ENCODE measurements at regions not wholly inside any gene's neighbourhood (a gene's known extent, or its start where the extent isn't known, plus 50 kb on each side); places are given as distances from the start of the nearest gene placed in this dataset.

DNA sequence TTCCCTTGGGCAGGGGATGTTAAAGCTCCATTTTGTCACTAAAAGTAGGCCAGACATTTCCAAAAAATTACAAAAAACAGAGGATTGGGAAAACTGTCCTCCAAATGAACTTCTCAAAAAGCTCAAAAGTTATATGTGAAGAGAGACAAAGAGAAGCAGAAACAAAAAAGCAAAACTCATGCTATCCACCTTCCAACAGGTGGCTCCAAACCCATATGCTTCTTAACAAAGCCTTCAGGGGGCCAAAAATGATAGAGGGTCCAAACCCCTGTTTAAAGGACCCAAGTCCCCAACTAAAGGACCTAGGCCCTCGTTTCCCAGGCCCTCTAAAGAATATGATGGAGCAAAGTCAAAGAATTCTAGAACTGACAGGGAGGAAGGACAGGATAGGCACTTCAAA is 146.7 kb downstream of the AASDHPPT start:
- DNase-seq (ENCODE audit: extremely low spot score in 2 of 2): no peak
- TF ChIP-seq POLR2A (IDR thresholded peaks at IDR 0.05): no peak
- TF ChIP-seq, protein P1, sequence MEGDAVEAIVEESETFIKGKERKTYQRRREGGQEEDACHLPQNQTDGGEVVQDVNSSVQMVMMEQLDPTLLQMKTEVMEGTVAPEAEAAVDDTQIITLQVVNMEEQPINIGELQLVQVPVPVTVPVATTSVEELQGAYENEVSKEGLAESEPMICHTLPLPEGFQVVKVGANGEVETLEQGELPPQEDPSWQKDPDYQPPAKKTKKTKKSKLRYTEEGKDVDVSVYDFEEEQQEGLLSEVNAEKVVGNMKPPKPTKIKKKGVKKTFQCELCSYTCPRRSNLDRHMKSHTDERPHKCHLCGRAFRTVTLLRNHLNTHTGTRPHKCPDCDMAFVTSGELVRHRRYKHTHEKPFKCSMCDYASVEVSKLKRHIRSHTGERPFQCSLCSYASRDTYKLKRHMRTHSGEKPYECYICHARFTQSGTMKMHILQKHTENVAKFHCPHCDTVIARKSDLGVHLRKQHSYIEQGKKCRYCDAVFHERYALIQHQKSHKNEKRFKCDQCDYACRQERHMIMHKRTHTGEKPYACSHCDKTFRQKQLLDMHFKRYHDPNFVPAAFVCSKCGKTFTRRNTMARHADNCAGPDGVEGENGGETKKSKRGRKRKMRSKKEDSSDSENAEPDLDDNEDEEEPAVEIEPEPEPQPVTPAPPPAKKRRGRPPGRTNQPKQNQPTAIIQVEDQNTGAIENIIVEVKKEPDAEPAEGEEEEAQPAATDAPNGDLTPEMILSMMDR (IDR thresholded peaks at IDR 0.05): no peak
- no peak for TF ChIP-seq POLR2AphosphoS5 (IDR thresholded peaks at IDR 0.05; ENCODE audit: insufficient read depth in 1 of 2, low read depth in 1 of 2)
- Histone ChIP-seq H3K27ac (no peak overlapping the region), H3K27me3 (no peaks in the 10 kb centered on the region), H3K4me1 (no peaks in the 10 kb centered on the region), H3K9me3 (no peaks in the 10 kb centered on the region), H3K4me3 (no peak overlapping the region), H3K36me3 (no peaks in the 10 kb centered on the region)
- intact Hi-C loops (cut with DNase I): no loop called here

DNA sequence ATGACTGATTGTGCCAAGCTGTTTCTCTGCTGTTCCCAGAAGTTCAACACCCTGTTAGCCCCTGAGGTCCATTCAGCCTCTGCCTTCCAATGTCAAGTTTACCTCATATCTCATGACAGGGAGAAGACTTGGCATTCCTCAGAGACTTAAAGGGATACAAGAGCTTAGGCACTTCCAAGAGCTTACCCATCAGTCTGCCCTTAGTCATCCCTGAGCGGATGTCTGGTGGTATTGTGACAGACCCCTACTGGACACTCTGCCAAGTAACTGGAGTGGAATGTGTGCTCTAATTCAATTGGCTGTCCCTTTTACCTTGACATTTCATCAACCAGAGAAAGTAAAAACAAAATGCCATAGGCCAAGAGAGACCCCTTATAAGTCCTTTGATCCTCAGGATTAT is 151.5 kb downstream of the AASDHPPT start:
- no peak overlapping the region for H3K4me3 ChIP-seq
- H3K36me3 ChIP-seq: no peaks in the 10 kb centered on the region
- TF ChIP-seq, protein P1 (IDR thresholded peaks at IDR 0.05): no peak
- no peak for TF ChIP-seq POLR2AphosphoS5 (IDR thresholded peaks at IDR 0.05; ENCODE audit: insufficient read depth in 1 of 2, low read depth in 1 of 2)
- no peak for TF ChIP-seq POLR2A (IDR thresholded peaks at IDR 0.05)
- H3K9me3 ChIP-seq: no peaks in the 10 kb centered on the region
- no peak for DNase-seq (ENCODE audit: extremely low spot score in 2 of 2)
- intact Hi-C loops (cut with DNase I): no loop called here
- H3K27ac ChIP-seq: no peak overlapping the region
- no peaks in the 10 kb centered on the region for H3K4me1 ChIP-seq
- no peaks in the 10 kb centered on the region for H3K27me3 ChIP-seq

DNA sequence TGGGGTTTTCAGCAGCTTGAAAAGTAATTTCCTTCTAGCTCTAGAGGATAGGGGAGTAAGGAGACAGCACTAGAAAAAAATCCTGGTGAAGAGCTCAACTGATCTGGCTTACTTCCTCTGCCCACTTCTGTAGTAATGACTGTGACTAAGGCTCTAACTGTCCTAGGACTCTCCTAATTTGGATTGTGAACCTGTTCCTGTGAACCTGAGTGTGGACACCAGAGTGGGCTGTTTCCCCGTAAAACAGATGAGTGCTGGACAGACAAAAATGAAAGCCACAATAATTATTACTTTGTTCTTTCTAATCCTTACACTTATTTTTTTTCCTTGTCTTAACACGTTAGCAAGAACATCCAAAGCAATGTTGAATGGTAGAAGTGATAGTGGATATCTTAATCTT is 154.1 kb downstream of the AASDHPPT start:
- Histone ChIP-seq H3K9me3 (no peaks in the 10 kb centered on the region), H3K4me3 (no peak overlapping the region), H3K27ac (no peak overlapping the region), H3K36me3 (no peaks in the 10 kb centered on the region), H3K27me3 (no peaks in the 10 kb centered on the region), H3K4me1 (no peaks in the 10 kb centered on the region)
- DNase-seq (ENCODE audit: extremely low spot score in 2 of 2): no peak
- no peak for TF ChIP-seq POLR2AphosphoS5 (IDR thresholded peaks at IDR 0.05; ENCODE audit: insufficient read depth in 1 of 2, low read depth in 1 of 2)
- TF ChIP-seq, protein P1 (IDR thresholded peaks at IDR 0.05): no peak
- no peak for TF ChIP-seq POLR2A (IDR thresholded peaks at IDR 0.05)
- intact Hi-C loops (cut with DNase I): no loop called here

DNA sequence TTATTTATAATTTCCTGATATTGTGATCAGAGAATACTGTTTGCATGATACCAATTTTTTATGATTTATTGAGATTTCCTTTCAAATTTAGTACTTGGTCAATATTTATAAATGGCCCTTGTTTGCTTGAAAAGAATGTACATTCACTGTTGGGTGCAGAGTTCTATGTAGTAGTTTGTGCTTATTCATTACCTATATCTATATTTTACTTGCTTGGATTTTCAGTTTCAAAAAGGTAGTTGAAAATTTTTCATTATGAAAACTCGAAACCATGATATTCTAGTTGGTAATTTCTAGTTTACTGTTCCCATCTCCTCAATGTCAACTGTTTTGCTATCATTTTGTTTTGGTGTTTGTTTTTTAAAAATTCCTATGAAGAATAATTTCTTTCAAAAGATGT is 155.7 kb downstream of the AASDHPPT start:
- TF ChIP-seq POLR2A (IDR thresholded peaks at IDR 0.05): no peak
- TF ChIP-seq, protein P1 (IDR thresholded peaks at IDR 0.05): no peak
- no peak for TF ChIP-seq POLR2AphosphoS5 (IDR thresholded peaks at IDR 0.05; ENCODE audit: insufficient read depth in 1 of 2, low read depth in 1 of 2)
- no peak overlapping the region for H3K27ac ChIP-seq
- intact Hi-C loops (cut with DNase I): no loop called here
- no peaks in the 10 kb centered on the region for H3K9me3 ChIP-seq
- DNase-seq (ENCODE audit: extremely low spot score in 2 of 2): no peak
- H3K27me3 ChIP-seq: no peaks in the 10 kb centered on the region
- H3K36me3 ChIP-seq: no peaks in the 10 kb centered on the region
- H3K4me3 ChIP-seq: no peak overlapping the region
- H3K4me1 ChIP-seq: no peaks in the 10 kb centered on the region

DNA sequence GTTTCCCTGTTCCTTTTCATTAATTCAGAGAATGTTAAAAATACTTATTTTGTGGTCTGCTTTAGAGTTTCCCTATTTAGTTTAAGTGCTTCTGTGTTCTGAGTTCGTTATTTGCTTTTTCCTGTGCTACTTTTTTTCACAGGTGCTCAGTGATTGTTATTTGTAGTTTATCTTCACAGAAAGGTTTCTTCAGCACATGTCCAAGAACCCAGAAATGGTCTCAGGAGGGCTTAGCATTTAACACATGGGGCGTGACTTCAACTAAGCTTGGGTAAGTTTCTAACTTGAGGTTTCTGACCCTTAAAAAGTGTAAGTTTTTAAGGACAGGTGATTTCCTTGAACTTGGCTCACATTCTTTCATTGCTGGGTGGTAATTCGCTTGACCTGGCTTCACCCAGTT is 157.3 kb downstream of the AASDHPPT start:
- Histone ChIP-seq H3K4me1 (no peaks in the 10 kb centered on the region), H3K9me3 (no peaks in the 10 kb centered on the region), H3K36me3 (no peaks in the 10 kb centered on the region), H3K27me3 (no peaks in the 10 kb centered on the region), H3K27ac (no peak overlapping the region), H3K4me3 (no peak overlapping the region)
- intact Hi-C loops (cut with DNase I): no loop called here
- no peak for DNase-seq (ENCODE audit: extremely low spot score in 2 of 2)
- TF ChIP-seq, protein P1 (IDR thresholded peaks at IDR 0.05): no peak
- TF ChIP-seq POLR2AphosphoS5 (IDR thresholded peaks at IDR 0.05; ENCODE audit: insufficient read depth in 1 of 2, low read depth in 1 of 2) (no peak), POLR2A (IDR thresholded peaks at IDR 0.05) (no peak)

All from vagina (tissue), 2 donors.